ENCODE measurements at regions not wholly inside any gene's neighbourhood (a gene's known extent, or its start where the extent isn't known, plus 50 kb on each side); places are given as distances from the start of the nearest gene placed in this dataset.
A peak's percentile ranks its signal among the peaks of the same experiment; 100 is the strongest.
"Not testable (repeated sequence)": the region's sequence is repeated elsewhere in the genome, so short reads cannot be mapped to it uniquely, and the experiment has no call there.

- DNase-seq, result peak; percentile 78
These were observed 115.0 kb upstream of the VEPH1 start for GRCh38 chr3:157618075-157618760.

- no peak for DNase-seq
These were observed 111.7 kb upstream of the VEPH1 start for GRCh38 chr3:157614896-157615295.

- DNase-seq, result no peak
These were observed 108.4 kb upstream of the VEPH1 start for GRCh38 chr3:157611536-157612076.

- DNase-seq, result no peak
These were observed 107.8 kb upstream of the VEPH1 start for GRCh38 chr3:157610876-157611535.

GRCh38 chr3:157607826-157608405 is 104.7 kb upstream of the VEPH1 start:
- DNase-seq, result no peak

GRCh38 chr3:157606852-157607197 is 103.6 kb upstream of the VEPH1 start:
- no peak for DNase-seq

- peak; percentile 86 for DNase-seq
These were observed 103.0 kb upstream of the VEPH1 start for GRCh38 chr3:157606011-157606851.

GRCh38 chr3:157605356-157605755 is 102.1 kb upstream of the VEPH1 start:
- no peak for DNase-seq

GRCh38 chr3:157602424-157602823 is 99.2 kb upstream of the VEPH1 start:
- no peak for DNase-seq

- DNase-seq, result no peak
These were observed 92.0 kb upstream of the VEPH1 start for GRCh38 chr3:157595259-157595658.

- no peak for DNase-seq
These were observed 91.2 kb upstream of the VEPH1 start for GRCh38 chr3:157594413-157594812.

GRCh38 chr3:157592769-157593168 is 89.6 kb upstream of the VEPH1 start:
- no peak for DNase-seq

- no peak for DNase-seq
These were observed 87.1 kb upstream of the VEPH1 start for GRCh38 chr3:157590273-157590672.

GRCh38 chr3:157589211-157589610 is 86.0 kb upstream of the VEPH1 start:
- DNase-seq, result peak; percentile 2

GRCh38 chr3:157588386-157589060 is 85.3 kb upstream of the VEPH1 start:
- DNase-seq, result no peak

GRCh38 chr3:157586293-157586692 is 83.1 kb upstream of the VEPH1 start:
- no peak for DNase-seq

GRCh38 chr3:157585386-157585785 is 82.2 kb upstream of the VEPH1 start:
- DNase-seq, result no peak

- DNase-seq, result no peak
These were observed 79.4 kb upstream of the VEPH1 start for GRCh38 chr3:157582637-157582973.

GRCh38 chr3:157581956-157582636 is 78.9 kb upstream of the VEPH1 start:
- not testable (repeated sequence) for DNase-seq

- DNase-seq, result no peak
These were observed 78.2 kb upstream of the VEPH1 start for GRCh38 chr3:157581371-157581770.

- DNase-seq, result no peak
These were observed 75.0 kb upstream of the VEPH1 start for GRCh38 chr3:157578181-157578580.

- no peak for DNase-seq
These were observed 71.3 kb upstream of the VEPH1 start for GRCh38 chr3:157574531-157574930.

Data from NCI-H2171 (cell line).